Duodenal mucosa (tissue), 2 donors: ENCODE measurements at regions not wholly inside any gene's neighbourhood (a gene's known extent, or its start where the extent isn't known, plus 50 kb on each side); places are given as distances from the start of the nearest gene placed in this dataset.
"Not testable (repeated sequence)": the region's sequence is repeated elsewhere in the genome, so short reads cannot be mapped to it uniquely, and the experiment has no call there.

Experiments used
- H3K27ac ChIP-seq: one replicate; pipeline ENCODE4 v1.7.0; 2013; ENCODE audit warnings: low read depth, low read length
- H3K27me3 ChIP-seq, 2 donors: one replicate each; pipeline ENCODE4 v1.7.0; 2013; ENCODE audit warnings: low read length in 2 of 2, control low read depth in 1 of 2; ENCODE audit not compliant: insufficient read depth in 2 of 2, control insufficient read depth in 1 of 2
- H3K36me3 ChIP-seq, 2 donors: one replicate each; pipeline ENCODE4 v1.7.0; 2013; ENCODE audit warnings: low read length in 2 of 2, control low read depth in 1 of 2; ENCODE audit not compliant: insufficient read depth in 2 of 2, control insufficient read depth in 1 of 2
- H3K4me1 ChIP-seq, 2 donors: one replicate each; pipeline ENCODE4 v1.7.0; 2013; ENCODE audit warnings: low read length in 2 of 2, control low read depth in 1 of 2; ENCODE audit not compliant: insufficient read depth in 2 of 2, control insufficient read depth in 1 of 2
- H3K4me3 ChIP-seq, 2 donors: one replicate each; pipeline ENCODE4 v1.7.0; 2013; ENCODE audit warnings: low read length in 2 of 2, low read depth in 1 of 2
- H3K9ac ChIP-seq, 2 donors: one replicate each; pipeline ENCODE4 v1.7.0; 2013; ENCODE audit warnings: low read length in 2 of 2, low read depth in 1 of 2
- H3K9me3 ChIP-seq, 2 donors: one replicate each; pipeline ENCODE4 v1.7.0; 2013; ENCODE audit warnings: low read length in 2 of 2, control low read depth in 1 of 2; ENCODE audit not compliant: control insufficient read depth in 1 of 2

DNA sequence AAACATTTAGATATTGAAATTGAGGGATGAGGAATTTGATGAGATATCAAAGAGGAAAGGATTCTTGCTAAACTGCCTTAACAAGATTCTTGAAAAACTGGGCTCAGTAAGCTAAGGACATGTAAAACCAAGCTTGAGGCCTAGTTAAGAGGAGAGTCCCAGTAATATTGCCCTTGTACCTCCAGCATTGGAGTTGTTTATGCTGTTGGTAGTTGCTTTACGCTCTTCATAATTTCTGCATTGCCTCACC is 156.1 kb upstream of the TRIM24 start:
- no peaks in the 10 kb centered on the region for H3K4me1 ChIP-seq
- H3K4me3 ChIP-seq, result no peak overlapping the region
- H3K27ac ChIP-seq, result no peak overlapping the region
- H3K9me3 ChIP-seq, result no peaks in the 10 kb centered on the region
- no peak overlapping the region for H3K9ac ChIP-seq
- no peaks in the 10 kb centered on the region for H3K36me3 ChIP-seq
- H3K27me3 ChIP-seq, result no peaks in the 10 kb centered on the region

DNA sequence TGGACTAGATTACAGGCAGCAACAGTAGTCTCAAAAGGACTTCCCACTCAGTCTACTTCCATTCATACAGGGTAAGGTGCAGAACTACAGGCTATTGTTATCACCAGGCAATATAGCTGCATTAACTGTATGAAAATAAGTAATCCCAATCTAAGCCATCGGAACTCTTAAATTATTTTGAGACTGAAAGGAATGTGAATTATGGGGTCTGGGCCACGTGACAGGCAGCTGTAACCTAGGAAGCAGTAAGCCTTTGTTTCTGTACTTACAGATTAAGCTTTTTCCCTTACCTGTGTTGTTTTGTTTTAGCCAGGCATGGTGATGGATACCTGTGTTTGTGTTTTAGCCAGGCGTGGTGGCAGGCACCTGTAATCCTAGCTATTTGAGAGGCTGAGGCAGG is 152.4 kb upstream of the TRIM24 start:
- Histone ChIP-seq H3K4me3 (no peak overlapping the region), H3K27ac (no peak overlapping the region), H3K9me3 (no peaks in the 10 kb centered on the region), H3K36me3 (no peaks in the 10 kb centered on the region), H3K4me1 (no peaks in the 10 kb centered on the region), H3K27me3 (no peaks in the 10 kb centered on the region), H3K9ac (no peak overlapping the region)

DNA sequence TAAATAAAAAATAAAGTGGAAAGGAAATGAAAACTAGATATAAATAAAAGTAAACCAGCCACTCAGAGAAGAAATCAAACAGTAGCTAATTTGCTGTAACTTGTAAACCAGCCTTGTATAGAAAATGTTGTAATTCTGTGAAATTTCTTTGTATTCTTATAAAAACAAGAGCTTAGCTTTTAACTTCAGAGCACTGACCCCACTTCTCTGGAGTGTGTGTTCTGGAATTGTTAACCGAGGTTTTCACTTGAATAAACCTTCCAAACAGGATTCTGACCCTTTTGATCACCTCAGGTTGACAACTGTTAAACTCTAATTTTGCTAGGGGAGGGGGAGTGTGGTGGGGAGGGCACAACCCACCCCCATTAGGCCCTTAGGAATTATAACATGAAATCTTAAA is 151.9 kb upstream of the TRIM24 start:
- Histone ChIP-seq H3K27me3 (no peaks in the 10 kb centered on the region), H3K9ac (no peak overlapping the region), H3K4me3 (no peak overlapping the region), H3K9me3 (no peaks in the 10 kb centered on the region), H3K4me1 (no peaks in the 10 kb centered on the region), H3K27ac (no peak overlapping the region), H3K36me3 (no peaks in the 10 kb centered on the region)

DNA sequence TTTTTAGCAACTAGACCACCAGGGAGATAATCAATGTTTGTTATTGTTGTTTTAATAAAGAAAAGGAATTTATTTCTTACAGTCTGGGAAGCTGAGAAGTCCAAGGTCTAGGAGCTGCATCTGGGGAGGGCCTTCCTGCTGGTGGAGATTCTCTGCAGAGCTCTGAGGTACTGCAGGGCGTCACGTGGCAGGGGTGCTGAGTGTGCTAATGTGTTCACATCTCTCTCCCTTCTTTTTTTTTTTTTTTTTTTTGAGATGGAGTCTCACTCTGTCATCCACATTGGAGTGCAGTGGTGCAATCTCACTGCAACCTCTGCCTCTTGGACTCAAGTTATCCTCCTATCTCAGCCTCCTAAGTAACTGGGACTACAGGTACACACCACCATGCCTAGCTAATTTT is 150.9 kb upstream of the TRIM24 start:
- Histone ChIP-seq H3K9me3 (no peaks in the 10 kb centered on the region), H3K36me3 (no peaks in the 10 kb centered on the region), H3K27me3 (no peaks in the 10 kb centered on the region)

DNA sequence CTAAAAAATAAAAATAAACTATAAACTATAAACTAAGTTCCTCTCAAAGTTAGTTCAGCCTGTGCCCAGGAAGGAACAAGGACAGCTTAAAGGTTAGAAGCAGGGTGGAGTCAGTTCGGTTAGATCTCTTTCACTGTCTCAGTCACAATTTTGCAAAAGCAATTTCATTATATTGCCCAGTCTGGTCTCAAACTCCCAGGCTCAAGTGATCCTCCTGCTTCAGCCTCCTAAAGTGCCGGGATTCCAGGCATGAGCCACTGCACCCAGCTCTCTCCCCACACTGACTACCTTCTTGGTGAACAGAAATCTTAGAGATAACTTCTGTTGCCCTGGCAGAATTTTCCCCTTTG is 146.3 kb upstream of the TRIM24 start:
- H3K4me1 ChIP-seq, result peaks cover 3 to 9% of the 10 kb centered on the region in 2 donors
- H3K27ac ChIP-seq, result no peak overlapping the region

More for the DNA sequence above, 150.9 kb upstream of the TRIM24 start:
- H3K9ac ChIP-seq, result no peak overlapping the region
- peaks cover 3% of the 10 kb centered on the region in 2 donors for H3K4me1 ChIP-seq
- H3K27ac ChIP-seq, result no peak overlapping the region
- no peak overlapping the region for H3K4me3 ChIP-seq

DNA sequence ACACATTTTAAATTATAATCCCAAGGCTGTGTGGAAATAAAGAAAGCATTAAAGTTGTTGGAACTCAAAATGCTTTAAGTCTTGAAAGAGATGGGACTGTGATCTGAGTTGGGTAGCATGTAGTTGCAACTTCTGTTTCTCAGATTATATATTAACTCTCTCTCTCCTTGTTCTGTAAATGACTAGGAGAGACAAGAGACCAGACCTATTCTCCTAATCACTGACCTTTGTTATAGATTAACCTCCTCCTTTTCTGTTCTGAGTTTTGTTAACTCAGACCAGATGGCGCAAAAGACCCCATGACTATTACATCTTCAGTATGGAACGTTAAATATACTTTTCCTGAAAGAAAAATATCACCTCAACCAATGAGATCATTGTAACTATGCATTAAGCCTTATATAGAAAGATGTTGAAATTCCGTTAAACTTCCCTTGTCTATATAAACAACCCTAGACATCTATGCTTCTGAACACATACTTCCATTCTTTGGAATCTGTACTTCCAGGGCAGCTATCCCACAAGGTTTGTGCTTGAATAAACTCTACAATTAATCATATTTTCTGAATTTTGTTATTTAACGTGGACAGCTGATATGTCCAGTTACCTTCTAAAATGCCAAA is 143.5 kb upstream of the TRIM24 start:
- H3K27ac ChIP-seq, result no peak overlapping the region
- H3K36me3 ChIP-seq, result no peaks in the 10 kb centered on the region
- H3K9me3 ChIP-seq, result no peaks in the 10 kb centered on the region
- no peak overlapping the region for H3K9ac ChIP-seq
- no peaks in the 10 kb centered on the region for H3K27me3 ChIP-seq
- H3K4me1 ChIP-seq, result peaks cover 3 to 9% of the 10 kb centered on the region in 2 donors
- H3K4me3 ChIP-seq, result no peak overlapping the region

More for the DNA sequence above, 146.3 kb upstream of the TRIM24 start:
- Histone ChIP-seq H3K36me3 (no peaks in the 10 kb centered on the region), H3K9me3 (no peaks in the 10 kb centered on the region), H3K4me3 (no peak overlapping the region), H3K27me3 (no peaks in the 10 kb centered on the region), H3K9ac (no peak overlapping the region)

DNA sequence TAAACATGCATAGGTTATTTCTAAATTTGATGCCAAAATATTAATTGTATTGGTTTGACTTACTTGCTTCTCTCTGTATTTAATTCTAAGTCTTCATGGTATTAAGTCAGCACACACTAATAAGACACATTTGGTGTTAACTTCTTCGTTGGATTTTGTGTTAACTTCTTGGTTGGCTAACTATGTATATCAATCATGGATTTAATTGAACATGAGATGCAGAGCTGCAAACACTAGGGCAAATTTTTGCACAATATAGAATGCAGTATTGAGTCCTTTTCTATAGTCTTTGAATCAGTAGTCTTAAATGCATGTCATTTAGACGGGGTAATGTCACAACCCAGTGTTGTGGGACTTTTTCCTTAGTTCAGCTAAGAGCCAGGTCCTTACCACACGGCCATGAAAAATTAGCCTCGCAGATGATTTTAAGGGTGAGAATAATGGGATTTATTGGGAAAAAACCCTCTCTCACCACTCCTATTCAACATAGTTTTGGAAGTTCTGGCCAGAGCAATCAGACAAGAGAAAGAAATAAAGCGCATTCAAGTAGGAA is 142.9 kb upstream of the TRIM24 start:
- Histone ChIP-seq H3K4me1 (peaks cover 3 to 9% of the 10 kb centered on the region in 2 donors), H3K27ac (no peak overlapping the region), H3K9me3 (no peaks in the 10 kb centered on the region), H3K9ac (no peak overlapping the region), H3K4me3 (no peak overlapping the region), H3K27me3 (no peaks in the 10 kb centered on the region), H3K36me3 (no peaks in the 10 kb centered on the region)

DNA sequence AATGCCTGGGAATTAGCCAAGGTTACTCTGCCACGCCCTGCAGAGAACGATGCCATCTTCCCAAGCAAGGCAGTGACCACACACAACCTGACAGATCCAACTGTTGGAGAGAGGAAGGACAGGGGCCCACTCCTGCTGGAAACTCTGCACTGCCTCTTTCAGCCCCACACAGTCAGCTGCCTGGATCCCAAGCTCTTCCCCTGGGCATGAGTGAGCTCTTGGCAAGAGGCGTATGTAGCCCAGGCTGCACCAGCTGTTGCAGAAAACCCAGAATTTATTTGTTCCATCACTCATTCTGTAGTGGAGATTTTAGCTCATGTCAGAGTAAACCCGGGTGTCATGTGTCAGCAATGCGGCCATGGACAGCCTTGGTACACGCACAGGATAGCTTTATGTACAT is 135.1 kb upstream of the TRIM24 start:
- H3K9me3 ChIP-seq, result peaks cover 5 to 13% of the 10 kb centered on the region in 2 donors
- no peaks in the 10 kb centered on the region for H3K27me3 ChIP-seq
- no peaks in the 10 kb centered on the region for H3K36me3 ChIP-seq
- H3K9ac ChIP-seq, result no peak overlapping the region
- no peak overlapping the region for H3K4me3 ChIP-seq
- no peaks in the 10 kb centered on the region for H3K4me1 ChIP-seq
- H3K27ac ChIP-seq, result no peak overlapping the region

DNA sequence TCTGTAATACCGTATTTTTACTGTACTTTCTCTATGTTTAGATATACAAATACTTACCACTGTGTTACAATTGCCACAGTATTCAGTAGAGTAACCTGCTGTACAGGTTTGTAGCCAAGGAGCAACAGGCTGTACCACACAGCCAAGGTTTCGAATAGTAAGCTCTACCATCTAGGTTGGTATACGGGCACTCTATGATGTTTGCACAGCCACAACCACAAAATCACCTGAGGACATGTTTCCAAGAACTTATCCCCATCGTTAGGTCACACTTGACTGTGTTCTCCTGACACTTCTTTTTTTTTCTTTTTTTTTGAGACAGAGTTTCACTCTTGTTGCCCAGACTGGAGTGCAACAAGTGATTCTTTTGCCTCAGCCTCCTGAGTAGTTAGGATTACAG is 134.6 kb upstream of the TRIM24 start:
- Histone ChIP-seq H3K27me3 (no peaks in the 10 kb centered on the region), H3K9me3 (peaks cover 5 to 13% of the 10 kb centered on the region in 2 donors), H3K4me3 (no peak overlapping the region), H3K27ac (no peak overlapping the region), H3K9ac (no peak overlapping the region), H3K4me1 (no peaks in the 10 kb centered on the region), H3K36me3 (no peaks in the 10 kb centered on the region)

DNA sequence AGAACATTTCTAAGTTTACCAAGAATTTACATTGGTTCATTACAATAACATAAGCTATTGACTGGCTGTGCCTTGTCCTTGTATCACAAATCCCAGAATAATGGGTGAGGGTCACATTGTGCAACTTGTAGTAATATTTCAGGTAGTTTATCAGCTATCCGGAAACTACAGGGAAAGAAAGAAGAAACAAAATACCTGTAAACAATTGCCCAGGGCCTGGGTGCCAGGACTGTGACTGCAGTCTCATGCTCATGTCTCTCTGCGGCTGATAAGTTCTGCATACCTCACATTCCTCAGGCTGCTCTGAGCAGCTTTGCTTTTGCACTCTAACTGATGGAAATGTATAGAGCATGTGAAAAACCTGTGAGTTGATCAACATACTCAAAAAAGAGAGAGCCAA is 131.8 kb upstream of the TRIM24 start:
- Histone ChIP-seq H3K4me3 (no peak overlapping the region), H3K27ac (no peak overlapping the region), H3K9ac (no peak overlapping the region), H3K27me3 (no peaks in the 10 kb centered on the region), H3K9me3 (peaks cover 14 to 29% of the 10 kb centered on the region in 2 donors), H3K4me1 (no peaks in the 10 kb centered on the region), H3K36me3 (no peaks in the 10 kb centered on the region)

DNA sequence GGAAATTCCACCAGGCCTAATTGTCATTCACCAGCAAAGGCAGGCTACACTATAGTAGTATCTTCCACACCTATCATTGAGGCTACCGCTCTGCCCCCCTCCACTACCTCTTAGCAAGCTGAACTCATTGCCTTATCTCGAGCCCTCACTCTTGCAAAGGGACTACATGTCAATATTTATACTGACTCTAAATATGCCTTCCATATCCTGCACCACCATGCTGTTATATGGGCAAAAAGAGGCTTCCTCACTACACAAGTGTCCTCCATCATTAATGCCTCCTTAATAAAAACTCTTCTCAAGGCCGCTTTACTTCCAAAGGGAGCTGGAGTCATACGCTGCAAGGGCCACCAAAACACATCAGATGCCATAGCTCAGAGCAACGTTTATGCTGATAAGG is 127.2 kb upstream of the TRIM24 start:
- not testable (repeated sequence) for H3K27me3 ChIP-seq, H3K9ac ChIP-seq, H3K36me3 ChIP-seq, H3K4me3 ChIP-seq, H3K4me1 ChIP-seq, H3K27ac ChIP-seq
- peaks cover 23 to 36% of the 10 kb centered on the region in 2 donors for H3K9me3 ChIP-seq
